SH-SY5Y (cell line): ENCODE measurements at regions not wholly inside any gene's neighbourhood (a gene's known extent, or its start where the extent isn't known, plus 50 kb on each side); places are given as distances from the start of the nearest gene placed in this dataset.

Experiments
- GATA2 ChIP-seq: IDR thresholded peaks from 2 replicates; pipeline ENCODE4 v1.6.1; 2011; ENCODE audit warnings: mild to moderate bottlenecking, low read depth, low read length
- GATA3 ChIP-seq: IDR thresholded peaks from 2 replicates; pipeline ENCODE4 v1.6.1; 2011; ENCODE audit warnings: low read depth, mild to moderate bottlenecking, low read length, moderate library complexity

- TF ChIP-seq GATA3 (no peak), GATA2 (no peak)
These were observed 104.8 kb downstream of the ASB7 start for GRCh38 chr15:100707229-100707628.
